Ascending aorta (tissue), 2 donors: ENCODE measurements at regions not wholly inside any gene's neighbourhood (a gene's known extent, or its start where the extent isn't known, plus 50 kb on each side); places are given as distances from the start of the nearest gene placed in this dataset.

Experiments
- DNase-seq, 2 donors: peaks; one replicate each; pipeline ENCODE4 v3.0.0-alpha.2; 2019; ENCODE audit warnings: low spot score in 2 of 2
- H3K27ac ChIP-seq, 2 donors: fragments of 200-600 bp; sonication (generic); one replicate each; pipeline ENCODE4 v1.5.1; 2016 to 2017; ENCODE audit warnings: mild to moderate bottlenecking in 1 of 2
- H3K27me3 ChIP-seq: fragments of 200-600 bp; sonication (generic); one replicate; pipeline ENCODE4 v1.5.1; 2017
- H3K36me3 ChIP-seq, 2 donors: fragments of 200-600 bp; sonication (generic); one replicate each; pipeline ENCODE4 v1.5.1; 2016
- H3K4me1 ChIP-seq, 2 donors: fragments of 200-600 bp; sonication (generic); one replicate each; pipeline ENCODE4 v1.5.1; 2016 to 2017; ENCODE audit warnings: mild to moderate bottlenecking in 1 of 2
- H3K4me3 ChIP-seq, 2 donors: fragments of 200-600 bp; sonication (generic); one replicate each; pipeline ENCODE4 v1.5.1; 2016 to 2017; ENCODE audit warnings: mild to moderate bottlenecking in 1 of 2
- H3K9me3 ChIP-seq, 2 donors: fragments of 200-600 bp; sonication (generic); one replicate each; pipeline ENCODE4 v1.5.1; 2016
- intact Hi-C: fragments of 100-400 bp; cut with DNase I; formaldehyde crosslinking; loops from one replicate; pipeline ENCODE4 v1.15.1; 2023
- TF ChIP-seq, protein P1 (sequence below), 3 experiments: fragments of 200-600 bp in 2 of 3; fragments of 450-650 bp in 1 of 3; sonication (generic) in 2 of 3; IDR thresholded peaks; one replicate each; pipeline ENCODE4 v1.5.1; 2016 to 2019; ENCODE audit warnings: antibody characterized with exemption in 3 of 3, mild to moderate bottlenecking in 1 of 3, moderate library complexity in 1 of 3

DNA sequence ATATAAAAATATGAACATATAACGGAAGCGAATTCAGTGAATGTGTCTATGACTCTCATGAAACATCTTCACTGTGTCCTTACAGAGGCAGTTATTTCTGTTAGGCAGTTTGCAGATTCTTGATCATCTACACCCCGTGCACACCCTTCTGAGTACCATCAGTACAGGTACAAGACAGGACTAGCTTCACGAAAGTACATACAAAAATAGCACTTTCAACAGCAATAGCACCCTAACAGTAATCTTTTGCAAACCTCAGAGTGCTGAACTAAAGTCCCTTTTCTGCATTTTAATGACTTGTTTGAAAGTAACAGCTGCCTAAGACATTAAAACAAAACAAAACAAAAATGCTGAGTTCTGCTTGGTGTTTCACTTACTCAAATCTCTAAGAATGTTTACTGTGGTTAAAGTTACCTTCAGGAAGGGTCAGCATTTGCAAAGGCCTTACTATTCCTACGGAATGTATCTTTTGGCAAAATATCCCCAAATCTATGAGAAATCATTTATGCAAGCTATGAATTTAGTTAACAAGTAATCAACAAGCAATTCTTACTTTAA lies 104.1 kb downstream of the CNTN3 start:
- DNase-seq: no peak
- H3K9me3 ChIP-seq: no peaks in the 10 kb centered on the region
- no peak overlapping the region for H3K4me3 ChIP-seq
- intact Hi-C loops: no loop called here
- no peak overlapping the region for H3K27ac ChIP-seq
- H3K4me1 ChIP-seq: peaks cover 0 to 8% of the 10 kb centered on the region in 2 donors
- TF ChIP-seq, protein P1, sequence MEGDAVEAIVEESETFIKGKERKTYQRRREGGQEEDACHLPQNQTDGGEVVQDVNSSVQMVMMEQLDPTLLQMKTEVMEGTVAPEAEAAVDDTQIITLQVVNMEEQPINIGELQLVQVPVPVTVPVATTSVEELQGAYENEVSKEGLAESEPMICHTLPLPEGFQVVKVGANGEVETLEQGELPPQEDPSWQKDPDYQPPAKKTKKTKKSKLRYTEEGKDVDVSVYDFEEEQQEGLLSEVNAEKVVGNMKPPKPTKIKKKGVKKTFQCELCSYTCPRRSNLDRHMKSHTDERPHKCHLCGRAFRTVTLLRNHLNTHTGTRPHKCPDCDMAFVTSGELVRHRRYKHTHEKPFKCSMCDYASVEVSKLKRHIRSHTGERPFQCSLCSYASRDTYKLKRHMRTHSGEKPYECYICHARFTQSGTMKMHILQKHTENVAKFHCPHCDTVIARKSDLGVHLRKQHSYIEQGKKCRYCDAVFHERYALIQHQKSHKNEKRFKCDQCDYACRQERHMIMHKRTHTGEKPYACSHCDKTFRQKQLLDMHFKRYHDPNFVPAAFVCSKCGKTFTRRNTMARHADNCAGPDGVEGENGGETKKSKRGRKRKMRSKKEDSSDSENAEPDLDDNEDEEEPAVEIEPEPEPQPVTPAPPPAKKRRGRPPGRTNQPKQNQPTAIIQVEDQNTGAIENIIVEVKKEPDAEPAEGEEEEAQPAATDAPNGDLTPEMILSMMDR (IDR thresholded peaks at IDR 0.05): no peak
- no peaks in the 10 kb centered on the region for H3K36me3 ChIP-seq
- no peaks in the 10 kb centered on the region for H3K27me3 ChIP-seq

DNA sequence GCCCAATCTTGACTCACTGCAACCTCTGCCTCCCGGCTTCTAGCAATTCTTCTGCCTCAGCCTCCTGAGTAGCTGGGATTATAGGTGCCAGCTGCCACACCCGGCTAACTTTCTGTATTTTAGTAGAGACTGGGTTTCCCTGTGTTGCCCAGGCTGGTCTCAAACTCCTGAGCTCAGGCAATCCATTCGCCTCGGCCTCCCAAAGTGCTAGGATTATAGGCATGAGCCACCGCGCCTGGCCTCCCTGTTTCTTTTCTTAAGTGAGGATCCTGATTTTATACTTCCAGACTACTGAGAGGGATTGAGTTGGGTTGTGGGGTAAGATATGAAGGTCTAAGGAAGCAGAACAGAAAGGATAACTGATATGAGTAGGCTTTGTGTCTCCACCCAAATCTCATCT lies 106.8 kb downstream of the CNTN3 start:
- DNase-seq: no peak
- Histone ChIP-seq H3K36me3 (no peaks in the 10 kb centered on the region), H3K27me3 (no peaks in the 10 kb centered on the region), H3K4me1 (no peaks in the 10 kb centered on the region), H3K27ac (no peak overlapping the region), H3K4me3 (no peak overlapping the region), H3K9me3 (no peaks in the 10 kb centered on the region)
- TF ChIP-seq, protein P1 (IDR thresholded peaks at IDR 0.05): no peak
- intact Hi-C loops: no loop called here

DNA sequence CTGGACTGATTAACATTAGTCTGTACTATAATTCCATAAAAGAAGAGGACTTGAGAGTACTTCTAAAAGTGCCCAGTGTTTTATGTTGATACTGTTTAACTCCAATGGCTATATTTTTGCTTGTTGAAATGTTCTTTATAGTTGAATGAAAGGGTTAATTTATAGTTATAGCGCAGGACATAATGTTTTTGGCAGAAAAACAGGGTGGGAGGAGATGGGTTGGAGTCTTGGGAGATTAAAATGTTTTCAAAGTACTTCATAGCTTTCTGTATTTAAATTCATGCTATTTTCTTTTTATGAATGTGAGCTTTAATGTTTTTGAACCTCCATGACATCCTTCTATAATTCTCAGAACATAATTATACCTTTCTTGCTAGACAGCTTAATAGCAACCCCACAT lies 108.2 kb downstream of the CNTN3 start:
- TF ChIP-seq, protein P1 (IDR thresholded peaks at IDR 0.05): no peak
- H3K36me3 ChIP-seq: no peaks in the 10 kb centered on the region
- no peaks in the 10 kb centered on the region for H3K27me3 ChIP-seq
- no peak overlapping the region for H3K27ac ChIP-seq
- no peaks in the 10 kb centered on the region for H3K4me1 ChIP-seq
- no peak overlapping the region for H3K4me3 ChIP-seq
- intact Hi-C loops: no loop called here
- no peak for DNase-seq
- no peaks in the 10 kb centered on the region for H3K9me3 ChIP-seq

DNA sequence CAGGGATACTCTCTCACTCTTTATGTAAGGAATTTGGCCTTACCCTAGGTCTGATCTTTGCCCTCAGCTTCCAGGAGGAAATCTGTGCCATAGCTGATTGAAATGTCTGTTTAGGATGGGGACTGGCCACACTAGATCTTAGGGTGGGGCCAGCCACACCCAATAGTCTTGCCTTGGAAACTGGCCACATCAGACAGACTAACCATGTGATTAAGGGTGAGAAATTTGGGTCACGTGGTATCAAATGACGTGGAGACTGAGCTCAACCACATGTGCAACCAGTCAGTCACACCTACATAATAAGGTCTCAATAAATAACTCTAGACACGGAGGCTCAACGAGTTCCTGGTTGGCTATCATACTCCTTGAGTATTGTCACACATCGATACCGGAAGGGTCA lies 113.5 kb downstream of the CNTN3 start:
- Histone ChIP-seq H3K9me3 (no peaks in the 10 kb centered on the region), H3K27ac (no peak overlapping the region), H3K27me3 (no peaks in the 10 kb centered on the region), H3K4me1 (peaks cover 0 to 5% of the 10 kb centered on the region in 2 donors), H3K4me3 (no peak overlapping the region), H3K36me3 (no peaks in the 10 kb centered on the region)
- TF ChIP-seq, protein P1 (IDR thresholded peaks at IDR 0.05): no peak
- intact Hi-C loops: no loop called here
- DNase-seq: no peak

DNA sequence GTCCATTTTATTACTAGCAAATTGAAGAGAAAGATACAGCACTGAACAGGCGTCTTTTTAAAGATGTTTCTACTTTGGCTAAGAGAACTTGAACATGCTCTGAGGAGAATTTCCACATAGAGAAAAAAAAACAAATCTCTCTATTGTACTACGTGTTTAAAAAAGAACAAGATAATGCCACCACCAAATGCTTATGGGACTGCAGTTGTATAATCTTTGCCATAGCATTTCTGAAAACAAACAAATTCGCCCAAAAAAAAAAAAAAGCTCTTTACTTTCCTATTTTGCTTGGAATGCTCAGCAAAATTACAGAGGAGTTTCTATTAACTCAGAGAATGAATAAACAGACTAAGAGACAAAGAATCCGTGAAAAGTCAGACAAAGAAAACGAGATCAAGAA lies 114.2 kb downstream of the CNTN3 start:
- intact Hi-C loops: no loop called here
- H3K4me3 ChIP-seq: peak overlapping the region in 1 of 2 donors; percentile 42

More for the DNA sequence above, 114.2 kb downstream of the CNTN3 start:
- no peak overlapping the region for H3K27ac ChIP-seq
- H3K4me1 ChIP-seq: peaks cover 0 to 5% of the 10 kb centered on the region in 2 donors
- DNase-seq: no peak
- no peaks in the 10 kb centered on the region for H3K27me3 ChIP-seq
- H3K36me3 ChIP-seq: no peaks in the 10 kb centered on the region
- TF ChIP-seq, protein P1 (IDR thresholded peaks at IDR 0.05): no peak
- no peaks in the 10 kb centered on the region for H3K9me3 ChIP-seq
